SK-N-SH treated with all-trans-retinoic acid at 6 μM for 48 hours (cell line): ENCODE measurements at regions not wholly inside any gene's neighbourhood (a gene's known extent, or its start where the extent isn't known, plus 50 kb on each side); places are given as distances from the start of the nearest gene placed in this dataset.

Experiments used
- ATAC-seq: fragments of 200-7000 bp; cut with Tn5 transposase; 3 replicates; pipeline ENCODE4 v1.9.1; 2020; ENCODE audit warnings: mild to moderate bottlenecking, moderate library complexity
- ARNTL ChIP-seq: fragments of 450-650 bp; formaldehyde crosslinking; IDR thresholded peaks from 2 replicates; pipeline ENCODE4 v1.5.0; 2020; ENCODE audit warnings: low read depth, mild to moderate bottlenecking, moderate library complexity, borderline replicate concordance
- CREB5 ChIP-seq: fragments of 250-450 bp; sonication (Bioruptor Pico); IDR thresholded peaks from 2 replicates; pipeline ENCODE4 v1.5.1; 2020; ENCODE audit warnings: low read depth, mild to moderate bottlenecking, moderate library complexity
- CSRNP3 ChIP-seq: fragments of 250-450 bp; sonication (Bioruptor Pico); IDR thresholded peaks from 2 replicates; pipeline ENCODE4 v1.5.1; 2021; ENCODE audit warnings: mild to moderate bottlenecking, moderate library complexity
- OSR1 ChIP-seq: fragments of 250-450 bp; sonication (Bioruptor Pico); IDR thresholded peaks from 2 replicates; pipeline ENCODE4 v1.8.0; 2022; ENCODE audit warnings: moderate library complexity, mild to moderate bottlenecking, inconsistent platforms
- PATZ1 ChIP-seq: fragments of 250-450 bp; sonication (Bioruptor Pico); IDR thresholded peaks from 2 replicates; pipeline ENCODE4 v1.8.0; 2020; ENCODE audit warnings: mild to moderate bottlenecking, moderate library complexity, borderline replicate concordance
- POU6F1 ChIP-seq: fragments of 250-450 bp; sonication (Bioruptor Pico); IDR thresholded peaks from 2 replicates; pipeline ENCODE4 v1.8.0; 2021; ENCODE audit warnings: low read depth, mild to moderate bottlenecking, moderate library complexity, borderline replicate concordance
- PPARA ChIP-seq: fragments of 250-450 bp; sonication (Bioruptor Pico); IDR thresholded peaks from 2 replicates; pipeline ENCODE4 v1.5.0; 2020; ENCODE audit warnings: mild to moderate bottlenecking, borderline replicate concordance
- TCF4 ChIP-seq: fragments of 250-450 bp; sonication (Bioruptor Pico); IDR thresholded peaks from 2 replicates; pipeline ENCODE4 v1.8.0; 2021; ENCODE audit warnings: mild to moderate bottlenecking, moderate library complexity, borderline replicate concordance
- TSHZ2 ChIP-seq: fragments of 250-450 bp; sonication (Bioruptor Pico); IDR thresholded peaks from 2 replicates; pipeline ENCODE4 v1.5.0; 2020; ENCODE audit warnings: mild to moderate bottlenecking, moderate library complexity
- ZC3H10 ChIP-seq: fragments of 250-450 bp; sonication (Bioruptor Pico); IDR thresholded peaks from 2 replicates; pipeline ENCODE4 v1.5.1; 2021; ENCODE audit warnings: mild to moderate bottlenecking, moderate library complexity
- ZFP30 ChIP-seq: fragments of 450-650 bp; formaldehyde crosslinking; IDR thresholded peaks from 2 replicates; pipeline ENCODE4 v1.5.0; 2022; ENCODE audit warnings: mild to moderate bottlenecking, moderate library complexity
- ZNF565 ChIP-seq: fragments of 450-650 bp; formaldehyde crosslinking; conservative IDR thresholded peaks from 2 replicates; pipeline ENCODE4 v1.5.0; 2020; ENCODE audit warnings: low read depth, mild to moderate bottlenecking, moderate library complexity
- ZNF8 ChIP-seq: fragments of 450-650 bp; formaldehyde crosslinking; IDR thresholded peaks from 2 replicates; pipeline ENCODE4 v1.5.0; 2020; ENCODE audit warnings: mild to moderate bottlenecking, moderate library complexity

GRCh38 chr2:221629468-221629867 is 57.4 kb upstream of the EPHA4 start:
- TF ChIP-seq PATZ1 (no peak), CREB5 (no peak), ZFP30 (CRISPR knock-in tag) (no peak), ZC3H10 (CRISPR knock-in tag) (no peak), TCF4 (CRISPR knock-in tag) (no peak), TSHZ2 (CRISPR knock-in tag) (no peak), OSR1 (no peak), PPARA (no peak), ZNF565 (CRISPR knock-in tag) (no peak)
- TF ChIP-seq, all 23 proteins: peak for 0
- ATAC-seq = no peak; the same call in 2 of the 3 replicates

- TF ChIP-seq POU6F1 (CRISPR knock-in tag) (no peak), ZFP30 (CRISPR knock-in tag) (no peak), ZNF565 (CRISPR knock-in tag) (no peak), ARNTL (CRISPR knock-in tag) (no peak), ZNF8 (no peak), CSRNP3 (no peak), OSR1 (no peak)
- no peak for ATAC-seq
These were observed 52.4 kb upstream of the EPHA4 start for GRCh38 chr2:221624475-221624874.
